IPS-NIHi7 (cell line): ENCODE measurements at regions not wholly inside any gene's neighbourhood (a gene's known extent, or its start where the extent isn't known, plus 50 kb on each side); places are given as distances from the start of the nearest gene placed in this dataset.

ENCODE experiments used
- DNase-seq: peaks from one replicate; pipeline ENCODE4 v3.0.0; 2012; ENCODE audit warnings: mixed read lengths; ENCODE audit errors: extremely low spot score

DNA sequence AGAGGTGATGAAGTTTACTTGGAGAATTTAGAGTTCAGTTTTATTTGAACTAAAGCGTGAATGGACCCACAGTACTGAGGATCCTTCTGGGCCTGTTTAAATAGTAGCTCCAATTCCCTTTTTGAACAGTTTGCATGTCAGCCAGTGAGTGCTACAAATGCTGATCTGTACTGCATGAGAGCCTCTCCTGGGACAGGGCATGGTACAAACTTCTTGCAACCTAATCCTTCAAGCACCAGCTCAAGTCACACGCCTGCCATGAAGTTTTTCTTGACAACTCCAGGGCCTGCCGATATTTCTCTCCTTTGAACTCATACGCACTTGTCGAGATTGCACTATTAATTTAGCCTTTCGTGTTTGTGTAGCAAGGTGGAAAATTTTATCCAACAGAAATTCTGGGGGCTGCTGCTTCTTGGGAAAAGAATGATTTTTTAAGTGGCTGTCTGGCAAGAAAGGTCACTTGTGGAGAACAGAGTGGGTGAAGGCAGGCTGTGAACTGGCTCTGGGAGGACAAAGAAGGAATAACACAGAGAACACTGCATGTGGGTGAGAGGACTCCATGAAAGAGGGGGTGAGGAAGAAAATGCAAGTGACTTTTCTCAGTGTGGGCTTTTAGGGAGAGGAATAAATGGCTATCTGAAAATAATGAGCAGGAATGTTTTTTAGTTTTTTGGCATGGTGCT is 192.5 kb downstream of the NDFIP2 start:
- DNase-seq: no peak

DNA sequence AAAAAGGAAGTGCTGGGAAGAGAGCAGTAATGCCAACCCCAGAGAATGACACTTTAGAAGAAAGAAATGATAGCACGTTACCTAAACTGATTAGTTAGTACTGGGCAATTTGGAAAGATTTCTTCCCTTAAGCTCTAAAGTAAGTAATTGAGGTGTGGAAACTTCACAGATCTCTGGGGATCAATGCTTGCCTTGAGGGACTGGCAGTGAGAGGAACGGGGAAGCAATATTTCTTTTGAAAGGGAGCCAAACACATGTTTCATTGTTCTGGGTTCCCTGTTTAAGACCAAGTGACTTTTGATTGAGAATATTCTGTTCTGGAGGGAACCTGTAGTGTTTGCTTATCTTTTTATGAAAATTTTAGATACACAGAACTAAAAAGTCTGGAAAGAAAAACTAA is 190.5 kb downstream of the NDFIP2 start:
- DNase-seq: no peak

DNA sequence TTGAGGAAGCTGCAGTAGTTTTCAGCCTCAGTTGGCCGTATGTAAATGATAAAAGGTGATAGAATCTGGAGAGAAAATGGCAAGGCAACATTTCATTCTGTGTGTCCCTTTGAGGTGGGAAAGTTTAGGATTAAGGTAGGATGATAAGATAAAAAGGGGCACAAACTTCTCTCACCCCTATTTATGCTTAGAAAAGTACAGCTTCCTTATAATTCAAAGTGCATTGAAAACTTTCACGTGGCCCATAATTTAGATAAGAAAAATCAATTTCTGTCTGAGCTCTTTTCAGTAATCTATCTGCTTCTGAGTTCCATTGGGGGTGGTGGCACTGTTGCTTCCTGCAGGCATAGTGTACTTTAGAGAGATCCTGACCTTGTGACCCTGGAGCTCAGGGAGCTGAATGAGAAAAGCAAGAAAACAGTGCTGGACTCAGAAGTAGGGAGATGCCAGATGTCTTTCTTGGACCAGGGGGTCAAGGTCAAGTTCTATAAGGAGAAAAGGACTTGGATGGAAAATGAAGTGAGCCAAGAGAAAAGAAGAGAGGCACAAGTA is 187.3 kb downstream of the NDFIP2 start:
- no peak for DNase-seq

DNA sequence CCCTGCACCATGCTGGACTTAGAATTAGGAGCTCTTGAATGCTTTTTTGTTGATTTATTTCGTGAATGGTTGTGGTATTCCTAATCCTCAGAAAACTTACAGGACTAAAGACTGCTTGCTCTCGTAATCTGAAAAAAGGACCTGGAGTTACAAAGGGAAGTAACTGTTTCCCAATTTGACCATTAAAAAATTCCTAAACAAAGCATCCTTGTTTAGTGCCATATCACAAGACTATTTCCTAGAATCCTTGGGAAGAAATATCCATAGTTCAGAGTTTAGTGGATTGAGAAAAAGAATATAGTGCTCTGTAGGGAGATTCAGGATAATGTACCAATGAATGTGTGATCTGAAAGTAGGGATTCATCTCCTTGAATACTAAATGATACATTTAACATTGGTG is 186.8 kb downstream of the NDFIP2 start:
- no peak for DNase-seq

DNA sequence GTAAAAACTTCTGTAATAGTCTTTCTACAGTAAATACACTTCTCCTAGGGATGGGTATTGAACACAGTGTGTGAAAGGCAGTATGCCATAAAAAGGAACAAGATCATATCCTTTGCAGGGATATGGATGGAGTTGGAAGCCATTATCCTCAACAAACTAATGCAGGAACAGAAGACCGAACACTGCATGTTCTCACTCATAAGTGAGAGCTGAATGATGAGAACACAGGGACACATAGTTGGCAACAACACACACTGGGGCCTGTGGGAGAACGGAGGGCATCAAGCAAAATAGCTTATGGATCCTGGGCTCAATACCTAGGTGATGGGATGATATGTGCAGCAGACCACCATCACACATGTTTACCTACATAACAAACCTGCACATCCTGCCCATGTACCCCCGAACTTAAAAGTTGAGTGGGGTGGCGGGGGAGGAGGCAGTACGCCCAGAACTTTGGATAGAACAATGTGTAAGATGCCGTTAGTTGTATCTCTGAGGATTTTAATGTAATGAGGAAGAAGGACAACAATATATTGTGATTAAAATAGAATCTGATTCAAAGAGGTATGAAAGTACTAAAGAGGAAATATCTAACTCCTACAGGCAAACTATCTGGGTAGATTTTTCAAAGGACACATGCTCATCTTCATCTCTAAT is 183.2 kb downstream of the NDFIP2 start:
- DNase-seq: no peak

DNA sequence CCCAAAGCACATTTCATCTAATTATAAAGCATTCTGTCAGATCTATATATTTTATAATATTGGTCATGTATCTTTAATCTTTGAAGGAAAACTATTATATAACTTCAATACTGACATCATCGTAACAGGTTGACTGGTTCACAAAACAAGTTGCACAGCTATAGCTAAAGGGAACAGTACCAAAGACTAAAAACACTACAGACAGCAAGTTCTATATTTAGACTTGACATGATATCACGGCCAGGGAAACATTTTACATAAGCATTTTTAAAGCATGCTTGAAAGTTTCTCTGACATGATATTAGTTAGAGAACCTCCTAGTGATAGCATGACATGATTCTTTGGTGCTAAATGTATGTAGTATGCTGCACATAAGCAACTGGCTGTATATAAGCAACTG is 182.5 kb downstream of the NDFIP2 start:
- no peak for DNase-seq

DNA sequence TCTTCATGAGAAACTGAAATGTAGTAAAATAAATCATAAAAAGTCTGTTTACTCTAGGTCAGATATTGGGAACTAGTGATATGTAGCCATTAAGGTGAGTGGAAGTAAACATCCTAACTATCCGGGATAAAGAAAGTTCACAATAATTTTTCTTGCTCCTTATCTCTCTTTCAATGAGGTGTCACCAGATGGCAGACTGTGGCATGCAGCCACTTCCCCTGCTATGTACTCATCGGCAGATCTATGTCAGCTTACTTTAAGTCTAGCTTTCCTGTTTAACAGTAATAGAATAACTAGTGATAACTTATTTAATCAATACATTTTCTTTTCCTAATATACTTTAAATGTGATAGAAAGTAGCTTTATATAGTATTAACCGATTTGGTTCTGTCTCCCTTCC is 181.9 kb downstream of the NDFIP2 start:
- no peak for DNase-seq

DNA sequence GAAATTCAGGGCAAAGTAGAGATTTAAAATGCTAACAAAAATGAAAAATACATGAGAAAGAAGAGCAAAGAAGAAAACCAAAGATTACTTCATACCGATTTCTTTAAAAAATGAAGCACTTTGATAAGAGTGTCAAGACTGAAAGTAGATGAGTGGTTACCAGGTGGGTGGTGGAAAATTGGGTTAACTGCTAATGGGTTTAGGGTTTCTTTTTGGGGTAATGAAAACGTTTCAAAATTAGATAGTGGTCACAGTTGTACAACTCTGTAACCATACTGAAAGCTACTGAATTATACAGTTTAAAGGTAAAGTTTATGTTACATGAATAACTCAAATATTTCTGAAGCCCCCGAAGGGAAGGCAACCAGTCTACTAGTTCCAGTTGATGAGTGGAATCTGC is 179.4 kb downstream of the NDFIP2 start:
- DNase-seq: no peak

DNA sequence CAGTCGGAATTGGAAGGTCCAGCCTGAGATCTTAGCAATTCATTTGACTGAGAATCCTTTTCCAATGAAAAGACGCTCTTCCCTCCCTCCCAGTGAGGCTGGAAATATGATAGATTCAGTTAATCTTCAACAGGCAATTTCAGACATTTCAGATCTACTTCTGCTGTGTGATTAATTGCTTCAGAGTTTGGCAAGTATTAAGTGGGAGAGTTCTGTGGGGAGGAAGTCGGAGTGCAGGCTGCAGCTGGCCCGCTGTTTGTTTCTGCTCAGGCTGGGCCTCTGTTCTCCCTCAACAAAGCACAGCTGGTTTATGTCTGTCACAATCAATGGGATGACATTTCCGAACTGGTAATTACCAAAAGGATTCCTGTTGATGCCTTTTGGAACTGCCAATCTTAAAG is 178.2 kb downstream of the NDFIP2 start:
- DNase-seq: no peak

DNA sequence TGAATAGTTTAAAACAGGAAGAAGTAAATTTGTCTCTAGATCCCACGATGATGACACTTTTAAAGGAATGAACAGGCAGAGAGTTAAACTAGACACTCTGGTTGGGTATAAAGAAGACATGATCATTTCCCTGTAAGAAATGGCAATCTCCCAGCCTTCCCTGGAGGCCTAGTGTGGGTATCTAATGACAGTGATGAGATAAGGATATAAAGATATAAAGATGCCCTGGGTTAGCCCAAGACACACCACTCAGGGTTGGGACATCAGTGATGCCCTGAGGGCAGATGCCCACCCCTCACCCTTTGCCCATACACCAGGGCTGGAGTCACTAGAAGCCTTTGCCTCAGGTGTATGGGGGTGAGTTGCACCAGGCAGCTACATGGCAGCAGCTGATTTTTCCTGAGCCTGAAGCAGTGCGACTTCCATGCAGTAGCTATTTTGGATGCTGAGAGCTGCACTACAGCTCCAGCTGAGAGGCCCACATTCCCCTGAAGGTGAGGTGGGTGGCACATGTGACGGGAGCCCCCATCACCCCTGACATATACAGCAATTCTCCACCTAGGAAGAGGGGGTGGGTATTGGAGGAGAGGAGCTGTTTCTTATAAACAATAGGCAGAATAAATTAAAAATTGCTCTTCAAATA is 177.5 kb downstream of the NDFIP2 start:
- no peak for DNase-seq

DNA sequence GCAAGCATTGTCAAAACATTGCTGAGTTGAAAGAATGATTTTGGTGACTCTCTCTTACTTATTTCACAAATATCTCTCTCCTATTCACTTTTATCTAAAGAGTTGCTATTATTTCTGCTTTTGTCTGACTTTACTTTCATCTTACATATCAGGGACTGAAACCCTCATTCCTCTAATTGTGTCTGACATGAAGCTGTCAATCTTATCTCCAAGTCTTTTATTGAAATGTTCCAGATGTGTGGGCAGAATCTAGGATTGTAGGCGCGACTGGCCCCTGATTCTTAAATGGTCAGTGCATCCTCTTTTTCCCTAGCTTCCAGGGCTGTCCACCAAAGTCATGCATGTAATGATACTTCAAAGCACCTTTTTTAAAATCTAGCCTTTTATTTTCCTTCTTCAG is 174.6 kb downstream of the NDFIP2 start:
- DNase-seq: no peak

DNA sequence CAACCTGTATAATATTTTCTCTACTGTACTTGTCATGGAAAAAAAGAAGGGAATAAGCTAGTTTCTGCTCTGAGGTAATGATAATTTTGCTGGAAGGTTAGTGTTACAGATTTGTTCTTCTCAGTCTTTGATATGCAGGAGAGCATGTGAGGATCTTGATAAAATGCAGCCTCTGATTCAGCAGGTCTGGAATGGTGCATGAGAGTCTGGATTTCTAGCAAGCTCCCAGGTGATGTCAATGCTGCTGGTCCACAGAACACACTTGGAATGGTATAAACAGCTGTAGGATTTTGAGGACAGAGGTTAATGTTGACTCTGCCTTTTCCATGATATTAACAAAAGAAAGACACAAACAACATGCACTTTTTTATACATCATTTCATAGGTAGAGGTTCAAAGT is 173.6 kb downstream of the NDFIP2 start:
- DNase-seq: no peak

DNA sequence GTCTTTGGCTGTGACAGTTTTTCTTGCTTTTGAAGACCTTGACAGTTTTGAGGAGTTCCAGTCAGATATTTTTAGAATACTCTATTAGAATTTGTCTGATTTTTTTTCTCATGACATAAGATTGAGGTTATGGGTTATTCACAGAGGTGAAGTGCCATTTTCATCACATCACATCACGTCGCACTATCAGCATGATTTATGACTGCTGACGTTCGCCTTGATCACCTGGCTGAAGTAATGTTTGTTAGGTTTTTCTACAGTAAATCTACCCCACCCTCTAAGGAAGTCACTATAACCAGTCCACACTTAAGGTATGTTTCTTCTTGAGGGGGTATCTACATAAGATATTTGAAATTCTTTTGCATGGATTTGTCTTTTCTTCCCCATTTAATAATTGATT is 169.7 kb downstream of the NDFIP2 start:
- DNase-seq: no peak

DNA sequence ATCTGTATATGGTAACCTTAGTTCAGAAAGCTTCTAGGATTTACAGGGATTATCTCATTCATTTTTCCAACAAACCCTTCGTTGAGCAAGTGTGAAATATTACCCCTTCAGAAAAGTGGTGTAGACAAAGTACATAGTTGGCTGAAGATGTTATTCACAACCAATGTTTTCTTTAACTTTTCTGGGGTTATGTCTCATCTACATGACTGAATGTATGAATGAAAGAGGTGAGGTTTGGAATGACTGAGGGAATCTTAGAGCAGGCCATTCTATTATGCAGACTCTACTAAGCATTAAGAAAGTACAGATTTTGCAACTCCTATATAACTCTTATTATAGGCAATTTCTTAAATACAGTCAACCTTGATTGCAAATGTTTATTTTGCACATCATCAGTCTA is 167.2 kb downstream of the NDFIP2 start:
- DNase-seq: no peak

DNA sequence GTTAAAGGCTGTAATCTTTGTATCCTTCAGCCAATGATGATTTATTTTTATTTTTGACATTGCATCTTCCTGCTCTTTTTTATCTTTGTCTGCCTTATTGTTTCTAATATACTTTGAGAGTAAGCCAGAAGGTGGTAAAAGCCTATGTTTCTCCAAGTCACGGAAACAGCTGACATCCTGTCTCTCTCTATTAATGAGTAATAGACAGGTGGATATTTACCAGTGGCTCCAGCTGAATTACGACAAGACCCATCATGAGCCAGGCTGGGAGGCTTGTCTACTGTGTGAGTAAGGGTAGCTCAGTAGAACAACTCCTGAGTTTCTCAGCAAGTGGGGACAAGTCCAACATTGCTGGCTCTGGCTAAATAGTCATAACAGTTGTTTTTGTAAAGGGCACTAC is 166.6 kb downstream of the NDFIP2 start:
- no peak for DNase-seq

DNA sequence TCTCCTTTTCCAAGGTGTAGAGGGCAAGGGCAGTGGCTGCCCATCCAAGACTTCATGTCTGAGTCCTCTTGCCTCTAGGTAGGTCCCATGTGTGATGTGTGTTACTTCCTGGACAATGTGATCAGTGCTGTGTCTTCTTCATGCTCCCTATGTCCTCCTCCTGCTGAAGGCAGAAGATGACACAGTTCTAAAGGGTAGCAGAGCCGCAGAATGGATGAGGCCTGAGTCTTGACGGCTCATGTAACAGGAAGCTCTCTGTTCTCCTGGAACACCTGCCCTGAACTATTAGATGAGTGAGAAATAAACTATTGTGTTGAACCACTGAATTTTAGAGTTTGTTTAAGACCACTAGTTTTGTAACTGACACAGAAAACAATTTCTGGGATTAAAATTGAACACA is 165.9 kb downstream of the NDFIP2 start:
- DNase-seq: no peak

DNA sequence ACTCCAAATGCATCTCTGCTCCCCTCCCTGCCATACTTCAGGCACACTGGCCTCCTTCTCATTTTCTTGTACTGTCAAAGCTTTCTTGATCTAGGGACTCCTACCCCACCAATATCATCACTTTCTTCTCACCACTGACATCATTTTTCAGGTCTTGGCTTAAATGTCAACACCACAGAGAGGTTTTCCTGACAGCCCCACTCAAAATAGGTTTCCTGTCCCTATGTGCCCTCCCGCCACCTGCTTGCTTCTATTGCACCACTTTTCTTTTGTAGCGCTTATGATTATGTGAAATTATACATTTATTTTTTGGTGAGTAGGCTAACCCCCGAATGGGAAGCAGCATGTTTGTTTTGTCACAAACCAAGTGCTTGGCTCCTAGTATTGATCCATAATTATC is 164.6 kb downstream of the NDFIP2 start:
- DNase-seq: no peak

DNA sequence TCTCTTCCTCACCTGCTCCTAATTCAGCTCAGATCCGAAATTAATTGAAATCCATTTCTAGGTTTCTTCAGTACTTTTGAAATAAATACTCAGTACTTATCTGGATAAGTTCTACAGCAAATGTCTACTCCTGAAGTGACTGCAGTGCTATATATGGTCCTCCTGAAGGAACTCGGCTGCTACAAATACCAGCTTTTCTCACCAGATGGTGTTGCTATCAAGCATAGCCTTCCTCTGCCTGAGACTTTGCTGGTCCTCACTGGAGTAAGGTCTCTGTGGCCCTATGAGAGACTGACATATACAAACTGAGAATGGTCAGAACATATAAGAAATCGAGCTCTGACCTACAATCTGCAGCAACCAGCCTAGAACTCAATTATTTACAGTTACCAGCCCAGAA is 161.6 kb downstream of the NDFIP2 start:
- no peak for DNase-seq

DNA sequence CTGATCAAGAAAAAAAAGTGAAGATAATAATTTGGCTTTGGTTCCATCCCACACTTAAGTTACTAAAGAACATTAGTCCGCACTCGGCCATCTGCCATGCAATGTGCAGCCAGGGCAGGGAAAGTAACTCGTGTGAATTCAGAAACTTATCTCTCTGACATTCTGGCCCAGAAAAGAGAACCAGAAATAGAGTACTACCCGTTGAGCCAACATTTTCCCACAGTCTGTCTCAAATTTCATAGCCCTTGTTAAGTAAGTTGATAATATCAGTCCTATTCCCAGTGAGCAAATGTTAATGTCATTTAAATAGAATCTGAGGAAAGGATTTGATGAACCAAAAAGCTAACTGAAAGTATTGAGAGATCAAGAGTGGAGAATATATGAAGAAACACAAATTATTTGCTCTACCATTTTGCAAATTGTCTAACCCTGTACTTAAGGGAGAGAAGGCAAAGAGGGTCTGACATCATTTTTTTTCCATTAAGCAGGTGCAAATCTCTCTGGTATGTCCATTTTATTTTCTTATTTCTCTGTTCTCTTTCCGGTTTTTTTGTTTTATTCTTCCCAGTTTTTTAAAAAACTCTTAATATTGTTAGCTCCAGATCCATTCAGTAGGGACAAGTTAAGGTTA is 156.3 kb downstream of the NDFIP2 start:
- no peak for DNase-seq

DNA sequence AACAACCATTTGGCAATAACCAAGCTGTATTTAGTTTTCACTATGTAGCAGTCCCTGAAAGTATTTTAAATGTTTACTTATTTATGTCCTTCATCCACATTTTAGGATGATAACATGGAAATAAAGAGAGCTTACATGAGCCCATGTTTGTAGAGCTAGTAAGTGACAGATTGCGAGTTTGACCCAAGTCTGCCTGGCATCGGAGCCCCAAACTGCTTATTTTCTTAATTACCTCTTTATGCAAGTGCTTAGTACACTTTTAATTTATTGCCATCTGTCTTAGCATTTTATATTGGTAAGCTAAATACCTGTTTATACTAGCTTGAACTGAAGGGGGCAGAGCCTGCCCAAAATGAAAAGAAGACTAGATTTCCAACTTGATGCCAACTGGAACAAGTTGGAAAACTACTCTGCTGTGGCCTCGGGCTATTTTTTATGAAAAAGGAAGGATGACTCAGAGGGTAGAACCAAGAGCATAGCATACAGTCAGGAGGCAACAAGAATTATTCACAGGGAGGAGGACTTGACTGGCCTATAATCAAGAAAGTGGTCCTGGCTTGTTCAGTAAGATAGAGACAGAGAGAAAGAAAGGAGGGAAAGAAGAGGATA is 150.2 kb downstream of the NDFIP2 start:
- no peak for DNase-seq

DNA sequence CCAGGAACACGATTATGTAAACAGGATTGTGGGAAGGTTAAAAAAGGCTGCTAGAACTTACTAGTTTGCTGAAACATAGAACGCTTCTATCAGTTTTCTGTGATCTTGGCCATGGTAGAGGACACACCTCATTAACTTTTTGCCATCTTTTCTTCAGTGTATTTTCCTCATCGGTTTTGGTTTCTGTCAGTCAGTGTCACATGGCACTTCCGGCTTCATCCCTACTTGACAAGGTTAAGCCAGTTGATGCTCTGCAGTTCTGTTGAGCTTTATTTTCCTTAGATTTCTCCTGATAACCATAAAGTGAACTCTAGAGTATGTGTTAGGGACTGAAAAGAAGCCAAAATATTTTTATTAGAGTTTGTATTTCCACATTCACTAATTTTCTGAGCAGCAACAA is 147.5 kb downstream of the NDFIP2 start:
- DNase-seq: no peak

DNA sequence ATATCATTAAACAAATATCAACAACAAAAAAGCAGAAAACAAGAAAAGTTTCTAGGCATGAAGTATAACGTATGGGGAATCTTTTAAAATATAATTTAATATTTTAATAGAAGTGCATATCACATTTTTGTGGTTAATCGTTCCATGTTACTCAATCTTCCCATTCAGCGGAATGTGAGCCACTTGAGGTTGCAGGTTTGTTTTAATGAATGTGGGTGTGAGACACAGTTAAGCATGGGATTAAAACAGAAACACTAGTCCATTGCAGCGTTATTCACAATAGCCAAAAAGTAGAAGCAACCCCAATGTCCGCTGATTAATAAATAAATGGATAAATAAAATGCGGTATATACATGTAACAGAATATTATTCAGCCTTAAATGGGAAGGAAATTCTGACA is 146.0 kb downstream of the NDFIP2 start:
- DNase-seq: no peak
